Neuron (in vitro differentiated cells): ENCODE measurements at regions not wholly inside any gene's neighbourhood (a gene's known extent, or its start where the extent isn't known, plus 50 kb on each side); places are given as distances from the start of the nearest gene placed in this dataset.
"Not testable (repeated sequence)": the region's sequence is repeated elsewhere in the genome, so short reads cannot be mapped to it uniquely, and the experiment has no call there.

ENCODE experiments used
- H2AFZ ChIP-seq: one replicate; pipeline ENCODE4 v1.6.1; 2013; ENCODE audit warnings: low read depth, mild to moderate bottlenecking, inconsistent platforms, low read length, moderate library complexity
- H3K27me3 ChIP-seq: one replicate; pipeline ENCODE4 v1.6.1; 2013; ENCODE audit warnings: low read length; ENCODE audit not compliant: insufficient read depth
- H3K36me3 ChIP-seq: one replicate; pipeline ENCODE4 v1.6.1; 2013; ENCODE audit warnings: low read length; ENCODE audit not compliant: insufficient read depth
- H3K4me1 ChIP-seq: one replicate; pipeline ENCODE4 v1.6.1; 2013; ENCODE audit warnings: low read length; ENCODE audit not compliant: insufficient read depth
- H3K4me3 ChIP-seq: 2 replicates; pipeline ENCODE4 v1.5.1; 2013; ENCODE audit warnings: mild to moderate bottlenecking, low read length, moderate library complexity
- H3K9me3 ChIP-seq: one replicate; pipeline ENCODE4 v1.6.1; 2013; ENCODE audit warnings: low read length

DNA sequence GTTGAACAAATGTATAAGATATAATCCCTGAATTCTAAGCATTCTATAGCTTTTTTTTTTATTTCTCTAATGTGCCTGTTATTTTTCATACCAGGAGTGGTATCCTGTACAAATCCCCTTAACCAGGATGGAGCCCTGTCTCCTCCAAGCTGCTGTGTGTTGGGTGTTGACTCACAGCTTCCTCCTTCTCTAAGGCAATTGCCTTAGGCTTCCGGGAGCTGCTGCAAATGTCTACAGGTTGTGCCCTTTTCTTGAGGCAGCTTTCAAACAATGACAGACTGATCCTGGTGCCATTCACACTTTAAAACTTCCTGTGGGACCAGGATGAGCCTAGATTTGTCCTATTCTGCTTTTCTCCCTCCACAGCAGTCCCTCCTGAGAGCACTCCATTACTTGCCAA lies 173.2 kb downstream of the BTBD3 start:
- Histone ChIP-seq H3K9me3 (no peaks in the 10 kb centered on the region), H2AFZ (no peak overlapping the region), H3K4me3 (no peak overlapping the region), H3K27me3 (no peaks in the 10 kb centered on the region), H3K4me1 (no peaks in the 10 kb centered on the region), H3K36me3 (no peaks in the 10 kb centered on the region)

DNA sequence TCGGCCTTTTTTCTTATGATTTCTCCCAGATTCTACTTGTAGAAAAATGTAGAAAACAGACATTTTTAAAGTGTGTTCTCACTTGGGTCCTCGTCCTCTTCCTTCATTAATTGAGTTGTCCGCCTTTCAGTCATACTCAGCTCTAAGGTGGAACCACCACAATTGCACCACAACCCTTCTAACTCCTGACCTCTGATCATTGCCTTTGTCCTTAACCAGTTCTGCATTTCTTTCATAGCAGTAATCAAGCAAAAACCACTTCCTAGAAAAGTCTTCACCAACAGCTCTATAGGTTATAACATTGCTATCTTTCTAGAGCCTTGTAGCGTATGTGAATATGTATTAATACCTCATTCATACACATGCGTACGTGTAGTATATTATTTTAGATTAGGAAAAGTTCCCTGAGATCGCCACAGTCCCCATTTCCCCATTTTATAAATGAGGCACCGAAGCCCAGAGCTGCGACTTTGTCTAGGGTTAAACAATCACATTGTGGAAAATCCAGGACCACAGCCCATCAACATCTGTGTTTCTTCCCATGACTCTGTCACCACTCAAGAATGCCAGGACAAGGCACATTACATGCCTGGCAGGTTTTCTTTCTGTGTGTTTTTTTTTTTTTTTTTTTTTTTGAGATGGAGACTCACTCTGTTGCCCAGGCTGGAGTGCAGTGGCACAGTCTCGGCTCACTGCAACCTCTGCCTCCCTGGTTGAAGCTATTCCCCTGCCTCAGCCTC lies 175.5 kb downstream of the BTBD3 start:
- no peak overlapping the region for H3K4me3 ChIP-seq
- no peak overlapping the region for H2AFZ ChIP-seq
- H3K36me3 ChIP-seq: no peaks in the 10 kb centered on the region
- no peaks in the 10 kb centered on the region for H3K9me3 ChIP-seq
- no peaks in the 10 kb centered on the region for H3K27me3 ChIP-seq
- H3K4me1 ChIP-seq: no peaks in the 10 kb centered on the region

DNA sequence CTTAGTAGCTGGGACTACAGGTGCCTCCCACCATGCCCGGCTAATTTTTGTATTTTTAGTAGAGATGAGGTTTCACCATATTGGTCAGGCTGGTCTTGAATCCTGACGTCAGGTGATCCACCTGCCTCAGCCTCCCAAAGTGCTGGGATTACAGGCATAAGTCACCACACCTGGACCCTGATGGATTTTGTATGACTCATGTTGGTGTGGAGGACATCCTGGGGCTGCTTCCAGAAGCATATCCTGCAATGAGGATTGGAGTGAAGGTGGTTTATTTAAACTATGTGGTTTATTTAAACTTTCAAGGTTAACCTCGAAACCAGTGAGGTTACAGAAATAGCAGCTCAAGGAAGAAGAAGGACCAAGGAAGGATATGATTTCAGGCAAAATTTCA lies 176.1 kb downstream of the BTBD3 start:
- H3K27me3 ChIP-seq, H3K9me3 ChIP-seq, H2AFZ ChIP-seq, H3K4me3 ChIP-seq, H3K4me1 ChIP-seq, H3K36me3 ChIP-seq: not testable (repeated sequence)

DNA sequence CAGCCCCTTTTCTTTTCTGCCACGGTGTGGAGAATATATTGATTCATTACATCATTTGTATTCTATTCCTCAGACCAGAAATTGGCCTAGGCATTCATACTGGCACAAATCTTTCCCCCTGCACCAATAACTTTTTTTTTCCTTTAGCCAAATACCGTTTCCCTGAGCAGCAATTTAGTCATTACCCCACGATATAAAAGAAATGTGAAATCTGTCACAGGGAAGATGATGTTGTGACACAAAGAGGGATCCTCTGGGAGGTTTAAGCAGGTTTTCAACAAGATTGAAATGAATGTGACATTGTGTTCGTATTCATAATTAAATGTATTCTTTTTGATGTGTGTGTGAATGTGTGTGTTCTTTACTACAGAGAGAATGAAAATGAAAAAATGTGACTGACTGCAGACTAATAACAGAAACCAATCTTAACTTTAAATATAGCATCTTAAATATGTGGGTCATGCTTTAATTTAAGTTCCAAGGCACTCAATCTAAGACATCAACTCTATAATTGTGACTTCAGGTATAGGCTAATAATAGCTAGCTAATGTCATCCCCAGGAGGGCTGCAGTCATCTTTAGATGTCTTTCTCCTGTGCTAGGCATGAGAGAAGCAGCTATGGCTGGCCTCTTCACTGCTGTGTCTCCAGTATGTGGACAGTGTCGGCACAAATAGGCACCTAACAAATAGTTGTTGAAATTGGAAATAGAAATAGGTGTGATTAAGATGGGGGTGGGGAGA lies 177.7 kb downstream of the BTBD3 start:
- H3K9me3 ChIP-seq: no peaks in the 10 kb centered on the region
- H3K4me3 ChIP-seq: no peak overlapping the region
- no peaks in the 10 kb centered on the region for H3K36me3 ChIP-seq
- no peak overlapping the region for H2AFZ ChIP-seq
- no peaks in the 10 kb centered on the region for H3K27me3 ChIP-seq
- no peaks in the 10 kb centered on the region for H3K4me1 ChIP-seq

DNA sequence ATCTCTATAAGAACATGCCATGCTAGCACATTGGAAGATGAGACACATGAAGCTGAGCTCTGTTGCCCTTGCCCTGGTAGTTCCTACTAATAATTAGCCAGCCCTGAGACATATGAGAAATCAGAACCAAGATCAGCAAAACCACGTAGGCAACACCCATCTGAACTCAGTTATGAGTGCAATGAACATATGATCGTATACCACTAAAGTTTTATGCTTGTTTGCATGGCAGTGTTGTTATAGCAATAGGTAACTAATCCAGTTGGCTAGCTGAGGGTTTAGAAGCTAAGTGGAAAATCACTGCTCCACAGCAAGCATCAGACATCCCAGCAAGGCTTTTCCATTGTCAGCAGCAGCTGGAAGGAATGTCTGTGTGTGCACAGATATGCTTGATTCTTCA lies 180.7 kb downstream of the BTBD3 start:
- Histone ChIP-seq H3K36me3 (no peaks in the 10 kb centered on the region), H2AFZ (no peak overlapping the region), H3K4me3 (no peak overlapping the region), H3K4me1 (no peaks in the 10 kb centered on the region), H3K27me3 (no peaks in the 10 kb centered on the region), H3K9me3 (no peaks in the 10 kb centered on the region)

DNA sequence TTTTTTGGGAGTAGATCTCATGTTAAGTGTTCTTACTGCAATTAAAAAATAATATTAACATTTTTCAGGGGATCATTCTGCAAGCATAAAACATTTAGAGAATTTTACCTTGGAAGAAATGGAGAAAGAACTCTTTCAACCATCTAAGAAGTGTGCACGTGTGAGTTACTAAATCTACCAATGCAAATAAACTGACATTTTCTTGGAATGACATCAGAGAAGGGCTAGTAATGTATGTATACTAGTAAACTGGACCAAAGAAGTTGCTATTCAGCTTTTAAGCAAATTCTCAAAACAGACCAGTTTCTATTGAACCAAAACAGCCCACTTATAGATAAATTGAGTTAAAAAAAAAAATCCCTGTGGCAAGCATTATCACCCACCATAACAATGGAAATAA lies 191.2 kb downstream of the BTBD3 start:
- no peaks in the 10 kb centered on the region for H3K36me3 ChIP-seq
- no peak overlapping the region for H2AFZ ChIP-seq
- H3K27me3 ChIP-seq: no peaks in the 10 kb centered on the region
- H3K9me3 ChIP-seq: no peaks in the 10 kb centered on the region
- H3K4me1 ChIP-seq: no peaks in the 10 kb centered on the region
- H3K4me3 ChIP-seq: no peak overlapping the region

DNA sequence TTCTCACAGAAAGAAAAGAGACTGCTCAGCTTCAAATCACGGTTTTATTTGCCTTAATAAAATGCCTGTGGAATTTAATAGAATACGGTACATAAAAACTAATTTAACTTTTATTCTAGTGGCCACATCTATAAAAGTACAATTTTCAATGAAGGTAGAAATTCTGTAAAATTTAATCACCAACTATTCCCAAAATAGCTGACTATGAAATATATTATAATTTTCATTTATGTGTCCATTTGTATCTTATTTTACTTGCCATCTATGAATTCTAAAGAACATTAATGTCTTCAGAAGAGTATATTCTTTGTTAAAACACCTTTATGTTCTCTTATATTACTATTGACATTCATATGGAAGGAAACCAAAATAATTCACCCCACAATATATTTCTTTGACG lies 192.6 kb downstream of the BTBD3 start:
- no peaks in the 10 kb centered on the region for H3K9me3 ChIP-seq
- no peaks in the 10 kb centered on the region for H3K36me3 ChIP-seq
- no peaks in the 10 kb centered on the region for H3K4me1 ChIP-seq
- H3K4me3 ChIP-seq: no peak overlapping the region
- no peak overlapping the region for H2AFZ ChIP-seq
- H3K27me3 ChIP-seq: no peaks in the 10 kb centered on the region

DNA sequence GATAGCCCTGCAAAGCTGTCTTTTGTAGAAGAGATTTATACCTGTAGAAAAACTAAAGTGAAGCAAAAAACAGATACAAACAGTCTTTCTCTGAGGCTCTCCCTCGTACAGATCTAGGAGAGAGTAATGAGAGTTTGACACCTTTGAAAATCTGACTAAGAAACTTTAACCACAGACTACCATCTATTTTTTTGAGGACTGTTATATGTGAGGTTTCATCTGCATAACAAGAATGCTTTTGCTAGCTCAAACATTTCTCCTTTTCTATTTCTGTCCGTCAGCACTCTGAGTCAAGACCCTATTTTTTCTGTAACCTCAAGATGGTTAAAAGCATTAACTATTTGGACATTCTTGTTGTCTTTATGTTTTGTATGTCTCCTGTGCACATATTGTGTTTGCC lies 193.0 kb downstream of the BTBD3 start:
- no peaks in the 10 kb centered on the region for H3K4me1 ChIP-seq
- no peak overlapping the region for H3K4me3 ChIP-seq
- H2AFZ ChIP-seq: no peak overlapping the region
- H3K36me3 ChIP-seq: no peaks in the 10 kb centered on the region
- H3K9me3 ChIP-seq: no peaks in the 10 kb centered on the region
- H3K27me3 ChIP-seq: no peaks in the 10 kb centered on the region

DNA sequence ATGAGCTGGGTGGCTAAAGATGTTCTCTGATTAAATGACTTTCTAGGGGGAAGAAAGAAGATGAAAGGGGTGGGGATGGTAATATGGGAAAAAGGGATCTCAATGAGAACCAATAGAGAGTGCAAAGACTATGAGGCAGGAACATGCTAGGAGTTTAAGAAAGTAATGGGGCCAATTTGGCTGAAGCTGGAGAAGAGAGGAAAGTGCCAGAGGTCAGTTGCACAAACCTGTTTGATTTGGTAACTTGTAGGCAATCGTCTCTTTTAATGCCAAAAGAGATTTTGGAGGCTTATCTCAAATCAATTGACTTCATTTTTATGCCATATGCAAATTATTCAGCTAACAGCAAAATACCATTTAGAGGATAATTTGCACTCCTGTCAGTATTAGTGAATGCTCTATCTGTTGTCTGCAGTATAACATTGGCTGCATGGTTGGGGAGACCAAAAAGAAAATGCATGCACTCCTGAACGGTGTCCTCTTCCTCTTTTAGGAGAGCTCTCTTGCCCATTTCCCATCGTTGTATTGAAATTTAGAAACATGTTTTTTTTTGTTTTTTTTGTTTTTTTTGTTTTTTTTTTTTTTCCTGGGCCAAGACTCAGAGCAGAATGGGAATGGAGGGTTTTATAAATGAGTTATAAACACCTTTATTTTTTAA lies 193.9 kb downstream of the BTBD3 start:
- Histone ChIP-seq H2AFZ (no peak overlapping the region), H3K36me3 (no peaks in the 10 kb centered on the region), H3K27me3 (no peaks in the 10 kb centered on the region), H3K9me3 (no peaks in the 10 kb centered on the region), H3K4me3 (no peak overlapping the region), H3K4me1 (no peaks in the 10 kb centered on the region)

DNA sequence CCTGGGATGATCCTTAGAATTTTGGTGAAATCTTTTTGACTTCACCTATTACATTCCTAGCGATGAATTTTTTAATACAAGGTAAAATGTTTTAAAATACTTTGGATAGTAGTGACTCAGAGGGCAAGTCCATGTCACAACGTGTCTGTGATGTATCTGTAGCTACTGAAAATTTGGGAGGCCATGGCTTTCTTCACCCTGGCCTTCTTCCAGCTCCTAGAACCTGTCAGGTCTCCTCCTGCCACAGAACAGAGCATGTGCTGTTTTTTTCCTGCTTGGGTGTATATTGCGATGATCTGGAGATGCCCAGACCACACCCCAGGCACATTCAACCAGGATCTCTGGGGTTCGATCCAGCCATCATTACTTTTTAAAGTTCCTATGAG lies 194.4 kb downstream of the BTBD3 start:
- Histone ChIP-seq H3K36me3 (no peaks in the 10 kb centered on the region), H3K27me3 (no peaks in the 10 kb centered on the region), H2AFZ (no peak overlapping the region), H3K9me3 (no peaks in the 10 kb centered on the region), H3K4me3 (no peak overlapping the region), H3K4me1 (no peaks in the 10 kb centered on the region)

DNA sequence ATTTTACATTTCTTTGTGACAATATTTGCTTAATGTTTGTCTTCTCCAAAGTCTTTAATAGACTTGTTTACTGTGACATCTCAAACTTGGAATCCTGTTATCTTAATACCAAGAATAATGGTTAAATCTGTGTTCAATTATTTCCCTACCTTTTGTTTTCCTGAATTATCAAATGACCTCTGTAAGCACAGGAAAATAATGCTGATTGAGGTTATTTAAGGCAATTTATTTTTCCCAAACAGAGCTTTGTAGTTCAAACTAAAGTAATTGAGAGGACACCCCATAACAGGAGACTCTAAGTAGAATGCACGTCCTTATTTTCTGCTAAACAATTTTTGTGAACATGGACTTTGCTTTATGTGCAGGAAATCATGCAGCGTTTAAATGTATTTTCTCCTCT lies 195.0 kb downstream of the BTBD3 start:
- Histone ChIP-seq H2AFZ (no peak overlapping the region), H3K4me1 (no peaks in the 10 kb centered on the region), H3K27me3 (no peaks in the 10 kb centered on the region), H3K36me3 (no peaks in the 10 kb centered on the region), H3K4me3 (no peak overlapping the region), H3K9me3 (no peaks in the 10 kb centered on the region)

DNA sequence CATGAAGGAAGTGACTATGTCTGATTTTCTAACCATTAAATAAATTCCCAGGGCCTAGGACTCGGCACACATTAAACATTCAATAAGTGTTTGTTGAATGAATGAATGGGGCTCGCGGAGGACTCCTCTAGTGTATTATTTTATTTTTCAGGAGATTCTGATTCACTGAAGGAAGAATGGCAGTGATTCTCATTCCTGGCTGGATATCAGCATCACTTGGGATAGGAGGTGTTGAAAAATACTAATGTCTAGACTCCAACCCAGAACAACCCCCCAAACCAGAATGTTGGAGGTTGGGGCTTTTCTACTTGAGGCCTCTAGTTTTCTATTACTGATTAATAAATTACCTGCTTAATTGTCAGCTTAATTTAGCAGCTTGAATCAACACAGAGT lies 195.4 kb downstream of the BTBD3 start:
- Histone ChIP-seq H3K9me3 (no peaks in the 10 kb centered on the region), H3K27me3 (no peaks in the 10 kb centered on the region), H3K36me3 (no peaks in the 10 kb centered on the region), H2AFZ (no peak overlapping the region), H3K4me3 (no peak overlapping the region), H3K4me1 (no peaks in the 10 kb centered on the region)

DNA sequence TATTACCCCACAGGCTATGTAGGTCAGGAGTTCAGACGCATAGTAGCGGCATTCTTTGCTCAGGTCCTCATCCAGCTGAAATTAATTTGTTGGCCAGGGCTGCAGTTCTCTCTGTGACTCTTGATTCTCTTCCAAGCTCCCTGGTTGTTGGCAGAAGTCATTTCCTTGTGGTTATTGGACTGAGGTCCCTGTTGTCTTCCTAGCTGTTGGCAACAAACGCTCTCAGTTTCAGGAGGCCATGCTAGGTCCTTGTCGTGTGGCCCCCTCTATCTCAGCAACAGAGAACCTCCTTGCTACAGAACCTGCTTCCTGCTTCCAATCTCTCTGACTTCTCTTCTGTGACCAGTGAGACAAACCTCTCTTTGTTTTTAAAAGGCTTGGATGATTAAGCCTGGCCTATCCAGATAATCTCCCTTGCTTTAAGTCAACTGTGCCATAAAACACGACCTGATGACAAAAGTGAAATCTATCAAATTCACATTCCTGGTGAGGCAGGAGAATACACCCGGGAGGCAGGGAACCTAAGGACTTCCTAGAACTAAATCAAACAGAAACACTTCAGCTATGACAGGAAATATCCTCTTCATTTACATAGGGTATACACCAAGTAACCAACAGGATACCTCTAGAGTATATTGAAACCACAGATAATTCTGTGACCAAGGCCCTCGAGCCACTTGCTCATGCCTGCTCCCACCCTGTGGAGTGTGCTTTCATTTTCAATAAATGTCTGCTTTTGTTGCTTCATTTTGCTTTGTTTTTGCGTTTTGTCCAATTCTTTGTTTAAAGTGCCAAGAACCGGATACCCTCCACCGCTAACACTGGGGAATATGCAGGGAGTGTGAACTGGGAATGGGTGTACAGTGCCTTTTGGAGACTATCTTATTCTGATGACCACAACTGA lies 196.0 kb downstream of the BTBD3 start:
- H2AFZ ChIP-seq: no peak overlapping the region
- H3K27me3 ChIP-seq: no peaks in the 10 kb centered on the region
- H3K4me3 ChIP-seq: no peak overlapping the region
- H3K4me1 ChIP-seq: no peaks in the 10 kb centered on the region
- H3K9me3 ChIP-seq: no peaks in the 10 kb centered on the region
- H3K36me3 ChIP-seq: no peaks in the 10 kb centered on the region
